ENCODE measurements at regions not wholly inside any gene's neighbourhood (a gene's known extent, or its start where the extent isn't known, plus 50 kb on each side); places are given as distances from the start of the nearest gene placed in this dataset.

- Histone ChIP-seq H3K4me1 (ENCODE audit: insufficient read depth, insufficient read length) (no peaks in the 10 kb centered on the region), H3K9ac (ENCODE audit: insufficient read length, low read depth) (no peak overlapping the region), H3K9me3 (ENCODE audit: insufficient read depth, low read length) (no peaks in the 10 kb centered on the region), H3K36me3 (ENCODE audit: insufficient read depth, insufficient read length, low read length) (no peaks in the 10 kb centered on the region), H3K27me3 (ENCODE audit: insufficient read depth, insufficient read length) (no peaks in the 10 kb centered on the region), H3K4me3 (ENCODE audit: insufficient read length, low read depth) (no peak overlapping the region)
- no peak for TF ChIP-seq SUZ12 (IDR thresholded peaks at IDR 0.05; ENCODE audit: extremely low read depth, insufficient read depth, insufficient read length)
- TF ChIP-seq ZNF274 (IDR thresholded peaks at IDR 0.05; ENCODE audit: low read depth, low read length) = no peak
- no peak for TF ChIP-seq YY1 (IDR thresholded peaks at IDR 0.05; ENCODE audit: insufficient read depth, insufficient read length)
- DNase-seq (ENCODE audit: low read depth, low spot score) = no peak
Observed at GRCh38 chr6:18976091-18976490, 588.9 kb downstream of the RNF144B start.

GRCh38 chr6:18976966-18977365, 589.8 kb downstream of the RNF144B start:
- H3K9me3 ChIP-seq (ENCODE audit: insufficient read depth, low read length) = no peaks in the 10 kb centered on the region
- H3K36me3 ChIP-seq (ENCODE audit: insufficient read depth, insufficient read length, low read length) = no peaks in the 10 kb centered on the region
- TF ChIP-seq ZNF274 (IDR thresholded peaks at IDR 0.05; ENCODE audit: low read depth, low read length) = no peak
- TF ChIP-seq SUZ12 (IDR thresholded peaks at IDR 0.05; ENCODE audit: extremely low read depth, insufficient read depth, insufficient read length) = no peak
- no peak for TF ChIP-seq YY1 (IDR thresholded peaks at IDR 0.05; ENCODE audit: insufficient read depth, insufficient read length)
- no peaks in the 10 kb centered on the region for H3K4me1 ChIP-seq (ENCODE audit: insufficient read depth, insufficient read length)
- H3K4me3 ChIP-seq (ENCODE audit: insufficient read length, low read depth) = no peak overlapping the region
- no peaks in the 10 kb centered on the region for H3K27me3 ChIP-seq (ENCODE audit: insufficient read depth, insufficient read length)
- DNase-seq (ENCODE audit: low read depth, low spot score) = no peak
- H3K9ac ChIP-seq (ENCODE audit: insufficient read length, low read depth) = no peak overlapping the region

GRCh38 chr6:18978337-18979128, 591.4 kb downstream of the RNF144B start:
- no peaks in the 10 kb centered on the region for H3K27me3 ChIP-seq (ENCODE audit: insufficient read depth, insufficient read length)
- H3K9ac ChIP-seq (ENCODE audit: insufficient read length, low read depth) = no peak overlapping the region
- TF ChIP-seq YY1 (IDR thresholded peaks at IDR 0.05; ENCODE audit: insufficient read depth, insufficient read length) = no peak
- no peak for TF ChIP-seq ZNF274 (IDR thresholded peaks at IDR 0.05; ENCODE audit: low read depth, low read length)
- no peak for TF ChIP-seq SUZ12 (IDR thresholded peaks at IDR 0.05; ENCODE audit: extremely low read depth, insufficient read depth, insufficient read length)
- H3K9me3 ChIP-seq (ENCODE audit: insufficient read depth, low read length) = no peaks in the 10 kb centered on the region
- no peak overlapping the region for H3K4me3 ChIP-seq (ENCODE audit: insufficient read length, low read depth)
- peak; percentile 22 for DNase-seq (ENCODE audit: low read depth, low spot score)
- no peaks in the 10 kb centered on the region for H3K4me1 ChIP-seq (ENCODE audit: insufficient read depth, insufficient read length)
- H3K36me3 ChIP-seq (ENCODE audit: insufficient read depth, insufficient read length, low read length) = no peaks in the 10 kb centered on the region

- Histone ChIP-seq H3K4me1 (ENCODE audit: insufficient read depth, insufficient read length) (no peaks in the 10 kb centered on the region), H3K36me3 (ENCODE audit: insufficient read depth, insufficient read length, low read length) (no peaks in the 10 kb centered on the region), H3K4me3 (ENCODE audit: insufficient read length, low read depth) (no peak overlapping the region), H3K9me3 (ENCODE audit: insufficient read depth, low read length) (no peaks in the 10 kb centered on the region), H3K9ac (ENCODE audit: insufficient read length, low read depth) (no peak overlapping the region), H3K27me3 (ENCODE audit: insufficient read depth, insufficient read length) (no peaks in the 10 kb centered on the region)
- no peak for DNase-seq (ENCODE audit: low read depth, low spot score)
- no peak for TF ChIP-seq ZNF274 (IDR thresholded peaks at IDR 0.05; ENCODE audit: low read depth, low read length)
- TF ChIP-seq YY1 (IDR thresholded peaks at IDR 0.05; ENCODE audit: insufficient read depth, insufficient read length) = no peak
- TF ChIP-seq SUZ12 (IDR thresholded peaks at IDR 0.05; ENCODE audit: extremely low read depth, insufficient read depth, insufficient read length) = no peak
Observed at GRCh38 chr6:18985061-18985460, 597.9 kb downstream of the RNF144B start.

- TF ChIP-seq ZNF274 (IDR thresholded peaks at IDR 0.05; ENCODE audit: low read depth, low read length) (no peak), YY1 (IDR thresholded peaks at IDR 0.05; ENCODE audit: insufficient read depth, insufficient read length) (no peak), SUZ12 (IDR thresholded peaks at IDR 0.05; ENCODE audit: extremely low read depth, insufficient read depth, insufficient read length) (no peak)
- Histone ChIP-seq H3K4me1 (ENCODE audit: insufficient read depth, insufficient read length) (no peaks in the 10 kb centered on the region), H3K4me3 (ENCODE audit: insufficient read length, low read depth) (no peak overlapping the region), H3K27me3 (ENCODE audit: insufficient read depth, insufficient read length) (no peaks in the 10 kb centered on the region), H3K9me3 (ENCODE audit: insufficient read depth, low read length) (no peaks in the 10 kb centered on the region), H3K36me3 (ENCODE audit: insufficient read depth, insufficient read length, low read length) (no peaks in the 10 kb centered on the region), H3K9ac (ENCODE audit: insufficient read length, low read depth) (no peak overlapping the region)
- no peak for DNase-seq (ENCODE audit: low read depth, low spot score)
Observed at GRCh38 chr6:18985996-18986395, 598.8 kb downstream of the RNF144B start.

- Histone ChIP-seq H3K27me3 (ENCODE audit: insufficient read depth, insufficient read length) (no peaks in the 10 kb centered on the region), H3K9me3 (ENCODE audit: insufficient read depth, low read length) (no peaks in the 10 kb centered on the region), H3K4me1 (ENCODE audit: insufficient read depth, insufficient read length) (no peaks in the 10 kb centered on the region), H3K9ac (ENCODE audit: insufficient read length, low read depth) (no peak overlapping the region), H3K4me3 (ENCODE audit: insufficient read length, low read depth) (no peak overlapping the region), H3K36me3 (ENCODE audit: insufficient read depth, insufficient read length, low read length) (no peaks in the 10 kb centered on the region)
- TF ChIP-seq SUZ12 (IDR thresholded peaks at IDR 0.05; ENCODE audit: extremely low read depth, insufficient read depth, insufficient read length) (no peak), YY1 (IDR thresholded peaks at IDR 0.05; ENCODE audit: insufficient read depth, insufficient read length) (no peak), ZNF274 (IDR thresholded peaks at IDR 0.05; ENCODE audit: low read depth, low read length) (no peak)
- DNase-seq (ENCODE audit: low read depth, low spot score) = no peak
Observed at GRCh38 chr6:18988636-18989035, 601.5 kb downstream of the RNF144B start.

GRCh38 chr6:18990059-18990978, 603.2 kb downstream of the RNF144B start:
- no peaks in the 10 kb centered on the region for H3K36me3 ChIP-seq (ENCODE audit: insufficient read depth, insufficient read length, low read length)
- no peak overlapping the region for H3K4me3 ChIP-seq (ENCODE audit: insufficient read length, low read depth)
- H3K27me3 ChIP-seq (ENCODE audit: insufficient read depth, insufficient read length) = no peaks in the 10 kb centered on the region
- H3K9ac ChIP-seq (ENCODE audit: insufficient read length, low read depth) = no peak overlapping the region
- H3K4me1 ChIP-seq (ENCODE audit: insufficient read depth, insufficient read length) = no peaks in the 10 kb centered on the region
- DNase-seq (ENCODE audit: low read depth, low spot score) = peak; percentile 66
- H3K9me3 ChIP-seq (ENCODE audit: insufficient read depth, low read length) = no peaks in the 10 kb centered on the region
- TF ChIP-seq ZNF274 (IDR thresholded peaks at IDR 0.05; ENCODE audit: low read depth, low read length) (no peak), SUZ12 (IDR thresholded peaks at IDR 0.05; ENCODE audit: extremely low read depth, insufficient read depth, insufficient read length) (no peak), YY1 (IDR thresholded peaks at IDR 0.05; ENCODE audit: insufficient read depth, insufficient read length) (no peak)

Data from NT2/D1 (cell line).